ENCODE measurements at regions not wholly inside any gene's neighbourhood (a gene's known extent, or its start where the extent isn't known, plus 50 kb on each side); places are given as distances from the start of the nearest gene placed in this dataset.

GRCh38 chr5:130479045-130479804, 575.0 kb downstream of the CHSY3 start:
- BruUV-seq (replicated peaks): no TSS peak
- CTCF ChIA-PET: no interaction called here

GRCh38 chr5:130476325-130476724, 572.1 kb downstream of the CHSY3 start:
- H3K4me2 ChIP-seq: no peak overlapping the region
- no peak for TF ChIP-seq CTCF (conservative IDR thresholded peaks at IDR 0.05)
- TF ChIP-seq EZH2 (IDR thresholded peaks at IDR 0.05; ENCODE audit: low read depth): no peak
- H3K4me3 ChIP-seq: no peak overlapping the region

More at GRCh38 chr5:130479045-130479804, 575.0 kb downstream of the CHSY3 start:
- no peaks in the 10 kb centered on the region for H3K4me1 ChIP-seq (replicated peaks; ENCODE audit: insufficient read depth)
- intact Hi-C loops (cut with micrococcal nuclease; ENCODE audit: unreplicated experiment): no loop called here
- no peak for TF ChIP-seq EZH2 (IDR thresholded peaks at IDR 0.05; ENCODE audit: low read depth)
- TF ChIP-seq CTCF (conservative IDR thresholded peaks at IDR 0.05): no peak
- H3K9me2 ChIP-seq (ENCODE audit: insufficient read depth): no peaks in the 10 kb centered on the region
- H3F3A ChIP-seq (ENCODE audit: insufficient read depth, low read depth): 0 out of 2 replicates have a peak, but pooled peaks cover 5% of the 10 kb centered on the region
- no peak overlapping the region for H3K4me3 ChIP-seq
- no peaks in the 10 kb centered on the region for H4K20me1 ChIP-seq (ENCODE audit: insufficient read depth)
- no peak overlapping the region for H2AFZ ChIP-seq
- H3K27me3 ChIP-seq (ENCODE audit: insufficient read depth, low read depth): no peaks in the 10 kb centered on the region
- POLR2A ChIA-PET (ENCODE audit: unreplicated experiment): interaction anchor here (0.6 to 1.0 kb wide), 2 partner anchors 41 to 126 kb away, joined by 5 to 10 read pairs; no protein-coding TSS in a partner anchor
- H3K4me2 ChIP-seq: no peak overlapping the region
- no peaks in the 10 kb centered on the region for H3K36me3 ChIP-seq (ENCODE audit: low read depth)
- peak; percentile 37 to 53 for DNase-seq
- H3K27ac ChIP-seq: no peak overlapping the region
- H3K9me3 ChIP-seq (ENCODE audit: insufficient read depth, low read depth): no peaks in the 10 kb centered on the region; the same call in 1 of the 2 replicates
- no peaks in the 10 kb centered on the region for H3K79me2 ChIP-seq (ENCODE audit: low read depth)

GRCh38 chr5:130462516-130462915, 558.3 kb downstream of the CHSY3 start:
- H2AFZ ChIP-seq: no peak overlapping the region
- DNase-seq: no peak
- no peaks in the 10 kb centered on the region for H3K9me2 ChIP-seq (ENCODE audit: insufficient read depth)
- no peaks in the 10 kb centered on the region for H3K79me2 ChIP-seq (ENCODE audit: low read depth)
- H3K4me1 ChIP-seq (replicated peaks; ENCODE audit: insufficient read depth): no peaks in the 10 kb centered on the region
- H3K4me2 ChIP-seq: no peak overlapping the region
- no TSS peak for BruUV-seq (replicated peaks)
- H3K27ac ChIP-seq: no peak overlapping the region
- H3K9me3 ChIP-seq (ENCODE audit: insufficient read depth, low read depth): no peaks in the 10 kb centered on the region; the same call in 1 of the 2 replicates
- CTCF ChIA-PET: no interaction called here
- POLR2A ChIA-PET (ENCODE audit: unreplicated experiment): no interaction called here
- no peaks in the 10 kb centered on the region for H4K20me1 ChIP-seq (ENCODE audit: insufficient read depth)
- no peak for TF ChIP-seq EZH2 (IDR thresholded peaks at IDR 0.05; ENCODE audit: low read depth)
- TF ChIP-seq CTCF (conservative IDR thresholded peaks at IDR 0.05): no peak
- intact Hi-C loops (cut with micrococcal nuclease; ENCODE audit: unreplicated experiment): no loop called here
- H3K4me3 ChIP-seq: no peak overlapping the region
- H3K36me3 ChIP-seq (ENCODE audit: low read depth): no peaks in the 10 kb centered on the region
- H3K27me3 ChIP-seq (ENCODE audit: insufficient read depth, low read depth): no peaks in the 10 kb centered on the region
- no peaks in the 10 kb centered on the region for H3F3A ChIP-seq (ENCODE audit: insufficient read depth, low read depth)

More at GRCh38 chr5:130476325-130476724, 572.1 kb downstream of the CHSY3 start:
- no peaks in the 10 kb centered on the region for H3K79me2 ChIP-seq (ENCODE audit: low read depth)
- DNase-seq: peak in 1 of 2 experiments; percentile 65
- POLR2A ChIA-PET (ENCODE audit: unreplicated experiment): no interaction called here
- H3K27me3 ChIP-seq (ENCODE audit: insufficient read depth, low read depth): no peaks in the 10 kb centered on the region
- H3K4me1 ChIP-seq (replicated peaks; ENCODE audit: insufficient read depth): no peaks in the 10 kb centered on the region
- CTCF ChIA-PET: no interaction called here
- no peaks in the 10 kb centered on the region for H3K36me3 ChIP-seq (ENCODE audit: low read depth)
- H2AFZ ChIP-seq: no peak overlapping the region
- 0 out of 2 replicates have a peak, but pooled peaks cover 5% of the 10 kb centered on the region for H3F3A ChIP-seq (ENCODE audit: insufficient read depth, low read depth)
- BruUV-seq (replicated peaks): no TSS peak
- H3K27ac ChIP-seq: no peak overlapping the region
- no peaks in the 10 kb centered on the region for H4K20me1 ChIP-seq (ENCODE audit: insufficient read depth)
- intact Hi-C loops (cut with micrococcal nuclease; ENCODE audit: unreplicated experiment): no loop called here
- no peaks in the 10 kb centered on the region; the same call in 1 of the 2 replicates for H3K9me3 ChIP-seq (ENCODE audit: insufficient read depth, low read depth)
- no peaks in the 10 kb centered on the region for H3K9me2 ChIP-seq (ENCODE audit: insufficient read depth)
